GM23338 (cell line): ENCODE measurements at regions not wholly inside any gene's neighbourhood (a gene's known extent, or its start where the extent isn't known, plus 50 kb on each side); places are given as distances from the start of the nearest gene placed in this dataset.

ENCODE experiments used
- ATAC-seq: fragments of 200-7000 bp; cut with Tn5 transposase; 3 replicates; pipeline ENCODE4 v1.9.1; 2020
- DNase-seq: peaks from one replicate; pipeline ENCODE4 v3.0.0-alpha.2; 2015; ENCODE audit warnings: low spot score
- H2AFZ ChIP-seq: fragments of 200-600 bp; sonication (generic); 2 replicates; pipeline ENCODE4 v1.8.0; 2016; ENCODE audit warnings: antibody characterized with exemption, mild to moderate bottlenecking, moderate library complexity
- H3F3A ChIP-seq: fragments of 200-600 bp; sonication (generic); replicated peaks from 2 replicates; pipeline ENCODE4 v1.8.0; 2017; ENCODE audit warnings: antibody characterized with exemption, mixed run types, low read depth
- H3K27ac ChIP-seq: fragments of 200-600 bp; sonication (generic); 2 replicates; pipeline ENCODE4 v1.6.1; 2016; ENCODE audit warnings: low read depth
- H3K27me3 ChIP-seq: fragments of 200-600 bp; sonication (generic); 2 replicates; pipeline ENCODE4 v1.8.0; 2016; ENCODE audit warnings: mild to moderate bottlenecking, mixed run types, moderate library complexity; ENCODE audit not compliant: insufficient read depth
- H3K36me3 ChIP-seq: fragments of 200-600 bp; sonication (generic); 2 replicates; pipeline ENCODE4 v1.8.0; 2016; ENCODE audit warnings: mild to moderate bottlenecking; ENCODE audit not compliant: insufficient read depth
- H3K4me1 ChIP-seq: fragments of 200-600 bp; sonication (generic); 2 replicates; pipeline ENCODE4 v1.8.0; 2016; ENCODE audit warnings: mild to moderate bottlenecking, moderate library complexity; ENCODE audit not compliant: insufficient read depth
- H3K4me2 ChIP-seq: fragments of 200-600 bp; sonication (generic); 2 replicates; pipeline ENCODE4 v1.7.1; 2017; ENCODE audit warnings: mixed run types
- H3K4me3 ChIP-seq: fragments of 200-600 bp; sonication (generic); 2 replicates; pipeline ENCODE4 v1.6.1; 2016; ENCODE audit warnings: mixed run types
- H3K79me2 ChIP-seq: fragments of 200-600 bp; sonication (generic); replicated peaks from 2 replicates; pipeline ENCODE4 v1.8.0; 2017; ENCODE audit warnings: mild to moderate bottlenecking; ENCODE audit not compliant: insufficient read depth
- H3K9me2 ChIP-seq: fragments of 200-600 bp; sonication (generic); 2 replicates; pipeline ENCODE4 v1.8.0; 2017; ENCODE audit not compliant: insufficient read depth
- H4K20me1 ChIP-seq: fragments of 200-600 bp; sonication (generic); replicated peaks from 2 replicates; pipeline ENCODE4 v1.8.0; 2017; ENCODE audit warnings: mild to moderate bottlenecking; ENCODE audit not compliant: insufficient read depth
- H3K27ac Mint-ChIP-seq: 2 replicates; pipeline ENCODE4 v1.8.0; 2020; ENCODE audit warnings: inconsistent platforms, mild to moderate bottlenecking, moderate library complexity, mixed read lengths
- H3K27me3 Mint-ChIP-seq: 3 replicates; pipeline ENCODE4 v1.8.0; 2022; ENCODE audit warnings: low read depth, mild to moderate bottlenecking, moderate library complexity, mixed read lengths, inconsistent platforms; ENCODE audit not compliant: insufficient read depth, poor library complexity
- H3K36me3 Mint-ChIP-seq: 3 replicates; pipeline ENCODE4 v1.8.0; 2021; ENCODE audit warnings: low read depth, mild to moderate bottlenecking, inconsistent platforms, moderate library complexity, mixed read lengths
- H3K4me1 Mint-ChIP-seq: 3 replicates; pipeline ENCODE4 v1.8.0; 2020; ENCODE audit warnings: mild to moderate bottlenecking, inconsistent platforms, mixed read lengths
- H3K4me3 Mint-ChIP-seq: 3 replicates; pipeline ENCODE4 v1.8.0; 2021; ENCODE audit warnings: moderate library complexity, mild to moderate bottlenecking, inconsistent platforms, mixed read lengths
- H3K9me3 Mint-ChIP-seq: 3 replicates; pipeline ENCODE4 v1.8.0; 2020; ENCODE audit warnings: moderate library complexity, mild to moderate bottlenecking, inconsistent platforms, mixed read lengths
- NANOG ChIP-seq: IDR thresholded peaks from 2 replicates; pipeline ENCODE4 v1.6.1; 2016; ENCODE audit warnings: antibody characterized with exemption, borderline replicate concordance
- POLR2AphosphoS5 ChIP-seq: IDR thresholded peaks from 2 replicates; pipeline ENCODE4 v1.6.1; 2016; ENCODE audit warnings: antibody characterized with exemption, low read depth
- REST ChIP-seq: IDR thresholded peaks from one replicate; pipeline ENCODE4 v1.6.1; 2018; ENCODE audit warnings: antibody characterized with exemption; ENCODE audit not compliant: unreplicated experiment
- TF ChIP-seq, protein P1 (sequence below): fragments of 250-450 bp; sonication (Bioruptor Pico); IDR thresholded peaks from 2 replicates; pipeline ENCODE4 v1.5.0; 2020; ENCODE audit warnings: mild to moderate bottlenecking, moderate library complexity

DNA sequence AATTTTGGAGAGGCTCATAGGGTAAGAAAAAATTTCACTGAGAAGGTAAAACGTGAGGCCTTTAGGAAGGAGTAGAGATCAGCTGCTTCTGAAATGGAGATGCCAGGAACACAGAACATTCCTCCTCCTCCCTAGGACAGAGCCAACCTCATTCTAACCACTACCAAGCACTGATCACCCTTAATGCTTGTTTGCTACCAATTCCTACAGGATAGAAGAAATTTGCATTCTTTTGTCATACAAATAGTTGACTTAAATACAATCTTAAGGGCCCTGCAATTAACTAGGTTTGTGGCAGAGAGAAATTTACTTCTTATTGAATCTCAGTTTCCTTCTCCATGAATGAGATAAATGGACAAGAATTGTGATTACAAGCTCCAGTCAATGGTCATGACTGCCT is 780.2 kb upstream of the WWC1 start:
- Mint-ChIP-seq H3K27ac (peak overlapping the region; percentile 88), H3K27me3 (peaks cover 1% of the 10 kb centered on the region), H3K9me3 (no peaks in the 10 kb centered on the region), H3K4me3 (no peak overlapping the region), H3K4me1 (peaks cover 42% of the 10 kb centered on the region), H3K36me3 (no peaks in the 10 kb centered on the region)
- no peaks in the 10 kb centered on the region for H4K20me1 ChIP-seq
- peak overlapping the region; percentile 31 for H3K4me2 ChIP-seq
- H3K36me3 ChIP-seq = no peaks in the 10 kb centered on the region
- H3K4me3 ChIP-seq = no peak overlapping the region
- H3K9me2 ChIP-seq = no peaks in the 10 kb centered on the region
- TF ChIP-seq REST = no peak
- peak; percentile 80 for TF ChIP-seq NANOG
- TF ChIP-seq POLR2AphosphoS5 = no peak
- TF ChIP-seq, protein P1, sequence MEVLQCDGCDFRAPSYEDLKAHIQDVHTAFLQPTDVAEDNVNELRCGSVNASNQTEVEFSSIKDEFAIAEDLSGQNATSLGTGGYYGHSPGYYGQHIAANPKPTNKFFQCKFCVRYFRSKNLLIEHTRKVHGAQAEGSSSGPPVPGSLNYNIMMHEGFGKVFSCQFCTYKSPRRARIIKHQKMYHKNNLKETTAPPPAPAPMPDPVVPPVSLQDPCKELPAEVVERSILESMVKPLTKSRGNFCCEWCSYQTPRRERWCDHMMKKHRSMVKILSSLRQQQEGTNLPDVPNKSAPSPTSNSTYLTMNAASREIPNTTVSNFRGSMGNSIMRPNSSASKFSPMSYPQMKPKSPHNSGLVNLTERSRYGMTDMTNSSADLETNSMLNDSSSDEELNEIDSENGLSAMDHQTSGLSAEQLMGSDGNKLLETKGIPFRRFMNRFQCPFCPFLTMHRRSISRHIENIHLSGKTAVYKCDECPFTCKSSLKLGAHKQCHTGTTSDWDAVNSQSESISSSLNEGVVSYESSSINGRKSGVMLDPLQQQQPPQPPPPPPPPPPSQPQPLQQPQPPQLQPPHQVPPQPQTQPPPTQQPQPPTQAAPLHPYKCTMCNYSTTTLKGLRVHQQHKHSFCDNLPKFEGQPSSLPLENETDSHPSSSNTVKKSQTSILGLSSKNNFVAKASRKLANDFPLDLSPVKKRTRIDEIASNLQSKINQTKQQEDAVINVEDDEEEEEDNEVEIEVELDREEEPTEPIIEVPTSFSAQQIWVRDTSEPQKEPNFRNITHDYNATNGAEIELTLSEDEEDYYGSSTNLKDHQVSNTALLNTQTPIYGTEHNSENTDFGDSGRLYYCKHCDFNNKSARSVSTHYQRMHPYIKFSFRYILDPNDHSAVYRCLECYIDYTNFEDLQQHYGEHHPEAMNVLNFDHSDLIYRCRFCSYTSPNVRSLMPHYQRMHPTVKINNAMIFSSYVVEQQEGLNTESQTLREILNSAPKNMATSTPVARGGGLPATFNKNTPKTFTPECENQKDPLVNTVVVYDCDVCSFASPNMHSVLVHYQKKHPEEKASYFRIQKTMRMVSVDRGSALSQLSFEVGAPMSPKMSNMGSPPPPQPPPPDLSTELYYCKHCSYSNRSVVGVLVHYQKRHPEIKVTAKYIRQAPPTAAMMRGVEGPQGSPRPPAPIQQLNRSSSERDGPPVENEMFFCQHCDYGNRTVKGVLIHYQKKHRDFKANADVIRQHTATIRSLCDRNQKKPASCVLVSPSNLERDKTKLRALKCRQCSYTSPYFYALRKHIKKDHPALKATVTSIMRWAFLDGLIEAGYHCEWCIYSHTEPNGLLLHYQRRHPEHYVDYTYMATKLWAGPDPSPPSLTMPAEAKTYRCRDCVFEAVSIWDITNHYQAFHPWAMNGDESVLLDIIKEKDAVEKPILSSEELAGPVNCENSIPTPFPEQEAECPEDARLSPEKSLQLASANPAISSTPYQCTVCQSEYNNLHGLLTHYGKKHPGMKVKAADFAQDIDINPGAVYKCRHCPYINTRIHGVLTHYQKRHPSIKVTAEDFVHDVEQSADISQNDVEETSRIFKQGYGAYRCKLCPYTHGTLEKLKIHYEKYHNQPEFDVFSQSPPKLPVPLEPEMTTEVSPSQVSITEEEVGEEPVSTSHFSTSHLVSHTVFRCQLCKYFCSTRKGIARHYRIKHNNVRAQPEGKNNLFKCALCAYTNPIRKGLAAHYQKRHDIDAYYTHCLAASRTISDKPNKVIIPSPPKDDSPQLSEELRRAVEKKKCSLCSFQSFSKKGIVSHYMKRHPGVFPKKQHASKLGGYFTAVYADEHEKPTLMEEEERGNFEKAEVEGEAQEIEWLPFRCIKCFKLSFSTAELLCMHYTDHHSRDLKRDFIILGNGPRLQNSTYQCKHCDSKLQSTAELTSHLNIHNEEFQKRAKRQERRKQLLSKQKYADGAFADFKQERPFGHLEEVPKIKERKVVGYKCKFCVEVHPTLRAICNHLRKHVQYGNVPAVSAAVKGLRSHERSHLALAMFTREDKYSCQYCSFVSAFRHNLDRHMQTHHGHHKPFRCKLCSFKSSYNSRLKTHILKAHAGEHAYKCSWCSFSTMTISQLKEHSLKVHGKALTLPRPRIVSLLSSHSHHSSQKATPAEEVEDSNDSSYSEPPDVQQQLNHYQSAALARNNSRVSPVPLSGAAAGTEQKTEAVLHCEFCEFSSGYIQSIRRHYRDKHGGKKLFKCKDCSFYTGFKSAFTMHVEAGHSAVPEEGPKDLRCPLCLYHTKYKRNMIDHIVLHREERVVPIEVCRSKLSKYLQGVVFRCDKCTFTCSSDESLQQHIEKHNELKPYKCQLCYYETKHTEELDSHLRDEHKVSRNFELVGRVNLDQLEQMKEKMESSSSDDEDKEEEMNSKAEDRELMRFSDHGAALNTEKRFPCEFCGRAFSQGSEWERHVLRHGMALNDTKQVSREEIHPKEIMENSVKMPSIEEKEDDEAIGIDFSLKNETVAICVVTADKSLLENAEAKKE (CRISPR knock-in tag) = peak; percentile 90
- ATAC-seq (peak; percentile 99), DNase-seq (peak; percentile 81)
- H2AFZ ChIP-seq = no peak overlapping the region
- H3K79me2 ChIP-seq = no peaks in the 10 kb centered on the region
- no peaks in the 10 kb centered on the region for H3F3A ChIP-seq
- peak overlapping the region; percentile 70 for H3K27ac ChIP-seq
- H3K27me3 ChIP-seq = no peaks in the 10 kb centered on the region
- peaks cover 28% of the 10 kb centered on the region for H3K4me1 ChIP-seq
